ENCODE measurements at regions not wholly inside any gene's neighbourhood (a gene's known extent, or its start where the extent isn't known, plus 50 kb on each side); places are given as distances from the start of the nearest gene placed in this dataset.

DNA sequence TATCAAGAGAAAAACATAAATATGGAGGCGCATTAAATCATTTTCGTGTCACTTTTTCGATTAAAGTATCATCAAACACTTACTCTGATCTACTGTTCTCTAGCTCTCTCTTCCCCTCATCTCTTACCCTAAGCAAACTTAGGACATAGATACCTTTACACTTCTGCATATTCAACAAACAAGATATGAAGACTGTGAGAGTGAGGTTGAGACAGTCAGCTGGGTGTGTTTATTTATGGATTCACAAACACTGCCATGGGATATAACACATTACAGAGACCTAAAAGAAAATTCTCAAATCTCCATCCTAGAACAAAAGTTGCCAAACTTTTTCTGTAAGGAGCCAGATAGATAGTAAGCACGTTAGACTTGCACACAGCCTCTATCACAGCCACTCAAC lies 85.2 kb upstream of the ZNF385D start:
- no peak for TF ChIP-seq CTCF (IDR thresholded peaks at IDR 0.05)
- TF ChIP-seq POLR2A (IDR thresholded peaks at IDR 0.05): no peak
